GM10266 (cell line): ENCODE measurements at regions not wholly inside any gene's neighbourhood (a gene's known extent, or its start where the extent isn't known, plus 50 kb on each side); places are given as distances from the start of the nearest gene placed in this dataset.

Experiments
- DNase-seq: peaks from one replicate; pipeline ENCODE4 v3.0.0; 2012; ENCODE audit errors: extremely low spot score
- CTCF ChIP-seq: IDR thresholded peaks from 2 replicates; pipeline ENCODE4 v1.5.1; 2012; ENCODE audit warnings: mild to moderate bottlenecking, low read depth; ENCODE audit not compliant: control insufficient read depth, insufficient read depth; ENCODE audit errors: missing control alignments

GRCh38 chr2:120554625-120555032 is 181.0 kb upstream of the GLI2 start:
- no peak for TF ChIP-seq CTCF
- no peak for DNase-seq

GRCh38 chr2:120555092-120555491 is 180.6 kb upstream of the GLI2 start:
- DNase-seq: no peak
- TF ChIP-seq CTCF: no peak

GRCh38 chr2:120556911-120557310 is 178.8 kb upstream of the GLI2 start:
- DNase-seq: no peak
- TF ChIP-seq CTCF: no peak

GRCh38 chr2:120558847-120559246 is 176.8 kb upstream of the GLI2 start:
- no peak for DNase-seq
- TF ChIP-seq CTCF: no peak

GRCh38 chr2:120559401-120559800 is 176.3 kb upstream of the GLI2 start:
- no peak for TF ChIP-seq CTCF
- no peak for DNase-seq

GRCh38 chr2:120560330-120560729 is 175.3 kb upstream of the GLI2 start:
- no peak for DNase-seq
- no peak for TF ChIP-seq CTCF

- TF ChIP-seq CTCF: no peak
- no peak for DNase-seq
These were observed 174.2 kb upstream of the GLI2 start for GRCh38 chr2:120561379-120562035.
